PC-9 (cell line): ENCODE measurements at regions not wholly inside any gene's neighbourhood (a gene's known extent, or its start where the extent isn't known, plus 50 kb on each side); places are given as distances from the start of the nearest gene placed in this dataset.

Experiments
- BruUV-seq: library from RNA; stranded (reverse); fragments of 400-500 nt; replicated peaks from 2 replicates; lab custom pipeline; 2021; lab: Mats Ljungman, UMichigan
- CTCF ChIA-PET: fragments of 300-600 bp; sonication (Branson Sonifier 250); formaldehyde crosslinking; loops from one replicate; lab custom pipeline; 2022; ENCODE audit warnings: antibody characterized with exemption; lab: Charles Lee
- POLR2A ChIA-PET: fragments of 300-600 bp; sonication (Branson Sonifier 250); formaldehyde crosslinking; loops from one replicate; lab custom pipeline; 2022; ENCODE audit warnings: antibody characterized with exemption; ENCODE audit not compliant: unreplicated experiment; lab: Charles Lee
- DNase-seq, 2 experiments: peaks; one replicate each; pipeline versions ENCODE4 v3.0.0 to v3.0.0-alpha.2; 2015 to 2022; ENCODE audit warnings: mixed read lengths in 1 of 2
- H2AFZ ChIP-seq: fragments of 200-600 bp; sonication (generic); 2 replicates; pipeline ENCODE4 v1.8.1; 2017; ENCODE audit warnings: antibody characterized with exemption
- H3F3A ChIP-seq: fragments of 200-600 bp; sonication (generic); 2 replicates; pipeline ENCODE4 v1.8.1; 2017; ENCODE audit warnings: antibody characterized with exemption, mild to moderate bottlenecking, low read depth; ENCODE audit not compliant: insufficient read depth
- H3K27ac ChIP-seq: fragments of 200-600 bp; sonication (generic); 2 replicates; pipeline ENCODE4 v1.6.1; 2016; ENCODE audit warnings: mixed run types
- H3K27me3 ChIP-seq: fragments of 200-600 bp; sonication (generic); 2 replicates; pipeline ENCODE4 v1.6.1; 2016; ENCODE audit warnings: low read depth, mixed run types; ENCODE audit not compliant: insufficient read depth
- H3K36me3 ChIP-seq: fragments of 200-600 bp; sonication (generic); 2 replicates; pipeline ENCODE4 v1.6.1; 2016; ENCODE audit warnings: low read depth, mixed run types
- H3K4me1 ChIP-seq: fragments of 200-600 bp; sonication (generic); replicated peaks from 2 replicates; pipeline ENCODE4 v1.6.1; 2016; ENCODE audit warnings: mixed run types; ENCODE audit not compliant: insufficient read depth
- H3K4me2 ChIP-seq: fragments of 200-600 bp; sonication (generic); 2 replicates; pipeline ENCODE4 v1.6.1; 2017; ENCODE audit warnings: mixed run types
- H3K4me3 ChIP-seq: fragments of 200-600 bp; sonication (generic); 2 replicates; pipeline ENCODE4 v1.6.1; 2016; ENCODE audit warnings: mixed run types
- H3K79me2 ChIP-seq: fragments of 200-600 bp; sonication (generic); 2 replicates; pipeline ENCODE4 v1.6.1; 2017; ENCODE audit warnings: low read depth, mixed run types
- H3K9me2 ChIP-seq: fragments of 200-600 bp; sonication (generic); 2 replicates; pipeline ENCODE4 v1.8.1; 2017; ENCODE audit warnings: mild to moderate bottlenecking; ENCODE audit not compliant: insufficient read depth
- H3K9me3 ChIP-seq: fragments of 200-600 bp; sonication (generic); 2 replicates; pipeline ENCODE4 v1.8.1; 2016; ENCODE audit warnings: low read depth; ENCODE audit not compliant: insufficient read depth
- H4K20me1 ChIP-seq: fragments of 200-600 bp; sonication (generic); 2 replicates; pipeline ENCODE4 v1.8.1; 2017; ENCODE audit not compliant: insufficient read depth
- EZH2 ChIP-seq: fragments of 200-600 bp; sonication (generic); IDR thresholded peaks from 2 replicates; pipeline ENCODE4 v1.8.0; 2017; ENCODE audit warnings: antibody characterized with exemption, low read depth
- intact Hi-C: fragments of 100-400 bp; cut with micrococcal nuclease; formaldehyde crosslinking; loops from one replicate; pipeline ENCODE4 v1.10.0; 2022; ENCODE audit not compliant: unreplicated experiment
- TF ChIP-seq, protein P1 (sequence below): fragments of 200-600 bp; sonication (generic); conservative IDR thresholded peaks from 2 replicates; pipeline ENCODE4 v1.6.1; 2017; ENCODE audit warnings: mixed run types, antibody characterized with exemption, mild to moderate bottlenecking, moderate library complexity

- no peaks in the 10 kb centered on the region for H3K36me3 ChIP-seq
- no peaks in the 10 kb centered on the region for H3K9me2 ChIP-seq
- TF ChIP-seq, protein P1, sequence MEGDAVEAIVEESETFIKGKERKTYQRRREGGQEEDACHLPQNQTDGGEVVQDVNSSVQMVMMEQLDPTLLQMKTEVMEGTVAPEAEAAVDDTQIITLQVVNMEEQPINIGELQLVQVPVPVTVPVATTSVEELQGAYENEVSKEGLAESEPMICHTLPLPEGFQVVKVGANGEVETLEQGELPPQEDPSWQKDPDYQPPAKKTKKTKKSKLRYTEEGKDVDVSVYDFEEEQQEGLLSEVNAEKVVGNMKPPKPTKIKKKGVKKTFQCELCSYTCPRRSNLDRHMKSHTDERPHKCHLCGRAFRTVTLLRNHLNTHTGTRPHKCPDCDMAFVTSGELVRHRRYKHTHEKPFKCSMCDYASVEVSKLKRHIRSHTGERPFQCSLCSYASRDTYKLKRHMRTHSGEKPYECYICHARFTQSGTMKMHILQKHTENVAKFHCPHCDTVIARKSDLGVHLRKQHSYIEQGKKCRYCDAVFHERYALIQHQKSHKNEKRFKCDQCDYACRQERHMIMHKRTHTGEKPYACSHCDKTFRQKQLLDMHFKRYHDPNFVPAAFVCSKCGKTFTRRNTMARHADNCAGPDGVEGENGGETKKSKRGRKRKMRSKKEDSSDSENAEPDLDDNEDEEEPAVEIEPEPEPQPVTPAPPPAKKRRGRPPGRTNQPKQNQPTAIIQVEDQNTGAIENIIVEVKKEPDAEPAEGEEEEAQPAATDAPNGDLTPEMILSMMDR = no peak
- TF ChIP-seq EZH2 = no peak
- peaks cover 3% of the 10 kb centered on the region; the same call in 1 of the 2 replicates for H3K9me3 ChIP-seq
- ChIA-PET POLR2A (interaction anchor here (0.7 kb wide), 1 partner anchor 104 kb away, joined by 4 read pairs; no protein-coding TSS in a partner anchor), CTCF (no interaction called here)
- peak overlapping the region; percentile 58 for H3K4me2 ChIP-seq
- peak overlapping the region; percentile 46 for H3K27ac ChIP-seq
- H2AFZ ChIP-seq = no peak overlapping the region
- BruUV-seq = no TSS peak
- no peaks in the 10 kb centered on the region for H3K27me3 ChIP-seq
- H3K79me2 ChIP-seq = no peaks in the 10 kb centered on the region
- peak; percentile 20 to 83 for DNase-seq
- intact Hi-C loops = loop anchor here (2.0 kb wide), 1 partner anchor 151 kb away; no protein-coding TSS in a partner anchor
- no peak overlapping the region for H3K4me3 ChIP-seq
- peaks cover 19% of the 10 kb centered on the region for H3F3A ChIP-seq
- H4K20me1 ChIP-seq = no peaks in the 10 kb centered on the region
- peaks cover 77% of the 10 kb centered on the region for H3K4me1 ChIP-seq
Measured at GRCh38 chr3:150317469-150317868, 90.6 kb upstream of the TSC22D2 start.

DNA sequence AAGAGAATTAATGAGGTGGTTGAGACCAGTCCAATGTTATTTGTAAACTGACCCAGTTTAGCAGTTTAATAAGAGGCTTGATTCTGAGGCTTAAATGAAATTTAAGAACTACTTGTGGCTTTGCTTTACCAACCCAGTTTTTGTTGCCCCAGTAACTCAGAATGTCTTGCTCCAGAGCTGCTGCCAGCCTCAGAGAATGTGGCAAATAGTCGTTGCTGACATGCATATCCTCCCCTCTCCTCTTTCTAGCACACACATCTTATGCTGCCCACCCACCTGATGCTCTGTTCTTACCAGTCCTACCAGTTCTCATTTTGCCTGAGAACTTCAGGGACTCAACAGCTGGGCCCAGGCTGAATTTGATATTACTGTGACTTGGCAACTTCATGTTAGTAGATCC is 92.4 kb upstream of the TSC22D2 start:
- no peaks in the 10 kb centered on the region for H3K36me3 ChIP-seq
- DNase-seq = no peak
- no peaks in the 10 kb centered on the region for H3K27me3 ChIP-seq
- H4K20me1 ChIP-seq = no peaks in the 10 kb centered on the region
- no peaks in the 10 kb centered on the region for H3K9me2 ChIP-seq
- CTCF ChIA-PET = no interaction called here
- no peaks in the 10 kb centered on the region for H3K79me2 ChIP-seq
- no peak for TF ChIP-seq EZH2
- TF ChIP-seq, protein P1 = no peak
- H3K4me1 ChIP-seq = peaks cover 72% of the 10 kb centered on the region
- POLR2A ChIA-PET = interaction anchor here (0.7 kb wide), 2 partner anchors 99 to 655 kb away, joined by 3 read pairs; no protein-coding TSS in a partner anchor
- intact Hi-C loops = loop anchor here (2.0 kb wide), 3 partner anchors 93 to 179 kb away; partner anchors contain the start of gene TSC22D2
- no TSS peak for BruUV-seq
- H3K9me3 ChIP-seq = peaks cover 3% of the 10 kb centered on the region; the same call in 1 of the 2 replicates
- H3K4me3 ChIP-seq = no peak overlapping the region
- peak overlapping the region; percentile 61; the same call in 1 of the 2 replicates for H2AFZ ChIP-seq
- peaks cover 11% of the 10 kb centered on the region for H3F3A ChIP-seq
- no peak overlapping the region for H3K27ac ChIP-seq
- no peak overlapping the region for H3K4me2 ChIP-seq

GRCh38 chr3:150314248-150315004 is 93.7 kb upstream of the TSC22D2 start:
- intact Hi-C loops = loop anchor here (1.0 to 2.0 kb wide), 4 partner anchors 31 to 180 kb away; partner anchors contain the start of gene TSC22D2
- Histone ChIP-seq H3K27ac (peak overlapping the region; percentile 36), H3K4me1 (peaks cover 60% of the 10 kb centered on the region), H3K4me3 (no peak overlapping the region), H4K20me1 (no peaks in the 10 kb centered on the region), H2AFZ (no peak overlapping the region), H3K79me2 (no peaks in the 10 kb centered on the region), H3K27me3 (no peaks in the 10 kb centered on the region), H3K9me3 (peaks cover 10% of the 10 kb centered on the region; the same call in 1 of the 2 replicates), H3F3A (peaks cover under 1% of the 10 kb centered on the region; the same call in 1 of the 2 replicates), H3K4me2 (peak overlapping the region; percentile 60), H3K9me2 (no peaks in the 10 kb centered on the region), H3K36me3 (no peaks in the 10 kb centered on the region)
- POLR2A ChIA-PET = interaction anchor here (0.5 to 0.8 kb wide), 9 partner anchors 10 to 501 kb away, joined by 3 to 9 read pairs (median 5); no protein-coding TSS in a partner anchor
- CTCF ChIA-PET = interaction anchor here (0.6 to 1.7 kb wide), 6 partner anchors 16 to 268 kb away, joined by 3 to 6 read pairs (median 4); no protein-coding TSS in a partner anchor
- DNase-seq = peak; percentile 75 to 92
- BruUV-seq = no TSS peak
- TF ChIP-seq, protein P1 = no peak
- no peak for TF ChIP-seq EZH2
